SK-N-SH (cell line): ENCODE measurements at regions not wholly inside any gene's neighbourhood (a gene's known extent, or its start where the extent isn't known, plus 50 kb on each side); places are given as distances from the start of the nearest gene placed in this dataset.

Source experiments
- CTCF ChIA-PET: fragments of 300-600, 350-600 bp; formaldehyde crosslinking; extraction: SDS; loops from one replicate; lab custom pipeline; 2021; lab: Yijun Ruan, JAX
- POLR2A ChIA-PET: fragments of 350-600 bp; sonication (Branson Sonifier 250); formaldehyde crosslinking; extraction: SDS; loops from one replicate; lab custom pipeline; 2020; ENCODE audit warnings: antibody characterized with exemption, inconsistent platforms; lab: Yijun Ruan, JAX
- DNase-seq: peaks from one replicate; pipeline ENCODE4 v3.0.0; 2012
- H2AFZ ChIP-seq: fragments of 200-600 bp; sonication (generic); 2 replicates; pipeline ENCODE4 v1.8.1; 2016; ENCODE audit warnings: antibody characterized with exemption, mild to moderate bottlenecking, low read depth
- H3F3A ChIP-seq: fragments of 200-600 bp; sonication (generic); replicated peaks from 2 replicates; pipeline ENCODE3; 2016; ENCODE audit warnings: antibody characterized with exemption, mild to moderate bottlenecking; ENCODE audit not compliant: insufficient read depth
- H3K27ac ChIP-seq, 2 experiments: fragments of 200-500 bp in 1 of 2; fragments of 200-600 bp in 1 of 2; sonication (Bioruptor generic) in 1 of 2; sonication (generic), shearing (Covaris generic) in 1 of 2; 2 replicates each; pipeline versions ENCODE4 v1.5.1 to v1.6.1; 2014 to 2016; ENCODE audit warnings: low read depth in 2 of 2, inconsistent platforms in 1 of 2, low read length in 1 of 2, mild to moderate bottlenecking in 1 of 2, mixed read lengths in 1 of 2
- H3K27me3 ChIP-seq: fragments of 200-600 bp; sonication (generic), shearing (Covaris generic); 2 replicates; pipeline ENCODE4 v1.6.1; 2016; ENCODE audit warnings: mixed run types; ENCODE audit not compliant: insufficient read depth
- H3K36me3 ChIP-seq, 2 experiments: fragments of 200-500 bp in 1 of 2; fragments of 200-600 bp in 1 of 2; sonication (Bioruptor generic) in 1 of 2; sonication (generic) in 1 of 2; replicated peaks in 1 of 2; 2 replicates each; pipeline versions ENCODE3 to v1.5.1; 2014 to 2016; ENCODE audit warnings: low read length in 1 of 2, mild to moderate bottlenecking in 1 of 2; ENCODE audit not compliant: insufficient read depth in 2 of 2, control insufficient read depth in 1 of 2
- H3K4me1 ChIP-seq, 2 experiments: fragments of 200-500 bp in 1 of 2; fragments of 200-600 bp in 1 of 2; sonication (Bioruptor generic) in 1 of 2; sonication (generic), shearing (Covaris generic) in 1 of 2; 2 replicates each; pipeline versions ENCODE4 v1.5.1 to v1.6.1; 2014 to 2016; ENCODE audit warnings: low read depth in 1 of 2, low read length in 1 of 2, mixed run types in 1 of 2; ENCODE audit not compliant: insufficient read depth in 2 of 2, control insufficient read depth in 1 of 2
- H3K4me2 ChIP-seq: fragments of 200-600 bp; sonication (generic), shearing (Covaris generic); 2 replicates; pipeline ENCODE4 v1.6.1; 2017; ENCODE audit warnings: mixed run types
- H3K4me3 ChIP-seq, 2 experiments: fragments of 200-500 bp in 1 of 2; fragments of 200-600 bp in 1 of 2; sonication (Bioruptor generic) in 1 of 2; sonication (generic), shearing (Covaris generic) in 1 of 2; 2 replicates each; pipeline versions ENCODE4 v1.5.1 to v1.8.1; 2014 to 2016; ENCODE audit warnings: low read depth in 2 of 2, inconsistent platforms in 1 of 2, low read length in 1 of 2, mild to moderate bottlenecking in 1 of 2, mixed read lengths in 1 of 2, moderate library complexity in 1 of 2
- H3K79me2 ChIP-seq: fragments of 200-600 bp; sonication (generic); 2 replicates; pipeline ENCODE4 v1.8.1; 2017; ENCODE audit warnings: mild to moderate bottlenecking; ENCODE audit not compliant: insufficient read depth
- H3K9ac ChIP-seq: fragments of 200-600 bp; sonication (generic); 2 replicates; pipeline ENCODE4 v1.6.1; 2017; ENCODE audit warnings: mixed run types
- H3K9me2 ChIP-seq: fragments of 200-600 bp; sonication (generic); 2 replicates; pipeline ENCODE4 v1.6.1; 2017; ENCODE audit warnings: mixed run types
- H3K9me3 ChIP-seq: fragments of 200-600 bp; sonication (generic); 2 replicates; pipeline ENCODE4 v1.6.1; 2017; ENCODE audit warnings: mixed run types, mild to moderate bottlenecking, moderate library complexity
- H4K20me1 ChIP-seq: fragments of 200-600 bp; sonication (generic); 2 replicates; pipeline ENCODE4 v1.6.1; 2017; ENCODE audit warnings: mild to moderate bottlenecking, mixed run types; ENCODE audit not compliant: insufficient read depth
- CHD2 ChIP-seq: fragments of 150-350 bp; IDR thresholded peaks from 2 replicates; pipeline ENCODE4 v1.6.1; 2018; ENCODE audit warnings: low read length; ENCODE audit not compliant: partially characterized antibody
- ELF1 ChIP-seq: IDR thresholded peaks from 2 replicates; pipeline ENCODE4 v1.4.0; 2012
- EZH2phosphoT487 ChIP-seq: fragments of 200-600 bp; sonication (generic); IDR thresholded peaks from 2 replicates; pipeline ENCODE4 v1.6.1; 2017; ENCODE audit warnings: low read depth, mixed run types, mild to moderate bottlenecking, antibody characterized with exemption, moderate library complexity, borderline replicate concordance
- FOXJ3 ChIP-seq: sonication (generic); formaldehyde crosslinking; IDR thresholded peaks from 2 replicates; pipeline ENCODE4 v1.5.1; 2020; ENCODE audit warnings: mild to moderate bottlenecking, missing genetic modification reagents
- IRF3 ChIP-seq: fragments of 150-350 bp; IDR thresholded peaks from 2 replicates; pipeline ENCODE4 v1.6.1; 2016; ENCODE audit warnings: mild to moderate bottlenecking, low read depth, low read length
- MAX ChIP-seq: IDR thresholded peaks from 2 replicates; pipeline ENCODE4 v1.4.0; 2012; ENCODE audit warnings: low read depth
- MEF2A ChIP-seq: IDR thresholded peaks from 2 replicates; pipeline ENCODE4 v1.4.0; 2012; ENCODE audit warnings: low read depth, borderline replicate concordance
- NFIC ChIP-seq: IDR thresholded peaks from 2 replicates; pipeline ENCODE4 v1.4.0; 2012; ENCODE audit warnings: borderline replicate concordance
- RAD21 ChIP-seq: IDR thresholded peaks from 2 replicates; pipeline ENCODE4 v1.6.1; 2012; ENCODE audit warnings: mild to moderate bottlenecking, low read length
- REST ChIP-seq: IDR thresholded peaks from 2 replicates; pipeline ENCODE4 v1.6.1; 2012; ENCODE audit warnings: mild to moderate bottlenecking, low read depth, low read length, moderate library complexity
- RXRA ChIP-seq: IDR thresholded peaks from 2 replicates; pipeline ENCODE4 v1.4.0; 2012; ENCODE audit warnings: low read depth, mild to moderate bottlenecking, borderline replicate concordance
- SIN3A ChIP-seq: IDR thresholded peaks from 2 replicates; pipeline ENCODE4 v1.6.1; 2012; ENCODE audit warnings: low read depth, mild to moderate bottlenecking, low read length, moderate library complexity, borderline replicate concordance
- SMC3 ChIP-seq: IDR thresholded peaks from 2 replicates; pipeline ENCODE4 v1.6.1; 2012; ENCODE audit warnings: low read depth, low read length, improper control_type of control experiment
- TAF1 ChIP-seq: IDR thresholded peaks from 2 replicates; pipeline ENCODE4 v1.6.1; 2012; ENCODE audit warnings: low read depth, mild to moderate bottlenecking, low read length, moderate library complexity, borderline replicate concordance
- USF1 ChIP-seq: IDR thresholded peaks from 2 replicates; pipeline ENCODE4 v1.4.0; 2012; ENCODE audit warnings: low read depth, borderline replicate concordance
- USF2 ChIP-seq: fragments of 150-350 bp; IDR thresholded peaks from 2 replicates; pipeline ENCODE4 v1.6.1; 2017; ENCODE audit warnings: antibody characterized with exemption, low read length, low read depth, borderline replicate concordance
- YY1 ChIP-seq: IDR thresholded peaks from 2 replicates; pipeline ENCODE4 v1.4.0; 2012; ENCODE audit warnings: low read depth, mild to moderate bottlenecking
- ZBTB33 ChIP-seq: IDR thresholded peaks from 2 replicates; pipeline ENCODE4 v1.4.0; 2012; ENCODE audit warnings: low read depth, borderline replicate concordance
- WGBS: methylation state at CpG from one replicate; pipeline ENCODE4 v1.1.6; 2017; ENCODE audit warnings: low lambda C conversion rate; 5-methylcytosine and 5-hydroxymethylcytosine counted together

- TF ChIP-seq ZBTB33 (no peak), CHD2 (no peak), MEF2A (no peak)
Observed at GRCh38 chr3:165395188-165395587, 199.0 kb upstream of the SLITRK3 start (continued).

- TF ChIP-seq IRF3 (no peak), MAX (no peak), FOXJ3 (CRISPR knock-in tag) (no peak), NFIC (no peak), RAD21 (no peak), USF1 (no peak), YY1 (no peak), RXRA (no peak), SMC3 (no peak), TAF1 (no peak), REST (no peak), ELF1 (no peak), ZBTB33 (no peak), USF2 (no peak), SIN3A (no peak), EZH2phosphoT487 (no peak), MEF2A (no peak)
- TF ChIP-seq, all 33 proteins: peak for 0
- 17% methylated on average over 1 of the region's 1 CpG for WGBS
- CTCF ChIA-PET: no interaction called here
Observed at GRCh38 chr3:165393461-165393860, 197.3 kb upstream of the SLITRK3 start.

More at GRCh38 chr3:165393461-165393860, 197.3 kb upstream of the SLITRK3 start:
- no peak overlapping the region for H3K4me3 ChIP-seq
- H3F3A ChIP-seq: no peaks in the 10 kb centered on the region
- no peak overlapping the region for H2AFZ ChIP-seq
- POLR2A ChIA-PET: interaction anchor here (0.7 kb wide), 1 partner anchor 322 kb away, joined by 3 read pairs; no protein-coding TSS in a partner anchor
- no peaks in the 10 kb centered on the region for H4K20me1 ChIP-seq
- no peaks in the 10 kb centered on the region for H3K79me2 ChIP-seq
- no peaks in the 10 kb centered on the region for H3K9me3 ChIP-seq
- no peaks in the 10 kb centered on the region for H3K4me1 ChIP-seq
- DNase-seq: no peak
- no peak overlapping the region for H3K9ac ChIP-seq
- no peak overlapping the region for H3K4me2 ChIP-seq
- no peaks in the 10 kb centered on the region for H3K27me3 ChIP-seq
- H3K36me3 ChIP-seq: no peaks in the 10 kb centered on the region
- no peaks in the 10 kb centered on the region for H3K9me2 ChIP-seq
- no peak overlapping the region for H3K27ac ChIP-seq
